Mesenchymal stem cell (in vitro differentiated cells and primary cell): ENCODE measurements at regions not wholly inside any gene's neighbourhood (a gene's known extent, or its start where the extent isn't known, plus 50 kb on each side); places are given as distances from the start of the nearest gene placed in this dataset.

ENCODE experiments used
- DNase-seq: peaks from one replicate; pipeline ENCODE4 v3.0.0-alpha.2; 2013
- H2AFZ ChIP-seq: one replicate; pipeline ENCODE4 v1.6.1; 2013; ENCODE audit warnings: low read depth, mild to moderate bottlenecking, control low read depth, inconsistent platforms, low read length, moderate library complexity
- H2AK5ac ChIP-seq: 2 replicates; pipeline ENCODE4 v1.6.1; 2013; ENCODE audit warnings: low read length, moderate library complexity, mild to moderate bottlenecking, inconsistent platforms; ENCODE audit not compliant: severe bottlenecking
- H2BK120ac ChIP-seq: one replicate; pipeline ENCODE4 v1.6.1; 2013; ENCODE audit warnings: low read depth, mild to moderate bottlenecking, inconsistent platforms, low read length, moderate library complexity
- H2BK12ac ChIP-seq, 2 experiments: one replicate each; pipeline ENCODE4 v1.6.1; 2013; ENCODE audit warnings: inconsistent platforms in 2 of 2, low read length in 2 of 2, mild to moderate bottlenecking in 2 of 2, moderate library complexity in 2 of 2, control low read depth in 1 of 2
- H2BK15ac ChIP-seq: one replicate; pipeline ENCODE4 v1.6.1; 2013; ENCODE audit warnings: mild to moderate bottlenecking, low read depth, inconsistent platforms; ENCODE audit not compliant: poor library complexity, severe bottlenecking
- H2BK5ac ChIP-seq: 2 replicates; pipeline ENCODE4 v1.6.1; 2013; ENCODE audit warnings: low read depth, mild to moderate bottlenecking, low read length, control low read depth, inconsistent platforms; ENCODE audit not compliant: poor library complexity, severe bottlenecking
- H3K14ac ChIP-seq, 2 experiments: one replicate each; pipeline ENCODE4 v1.6.1; 2013; ENCODE audit warnings: inconsistent platforms in 2 of 2, low read length in 2 of 2, control low read depth in 1 of 2, mild to moderate bottlenecking in 1 of 2, moderate library complexity in 1 of 2
- H3K18ac ChIP-seq, 2 experiments: one replicate each; pipeline ENCODE4 v1.6.1; 2013; ENCODE audit warnings: inconsistent platforms in 2 of 2, low read length in 2 of 2, control low read depth in 1 of 2, low read depth in 1 of 2, mild to moderate bottlenecking in 1 of 2
- H3K23ac ChIP-seq, 2 experiments: one replicate each; pipeline ENCODE4 v1.6.1; 2013; ENCODE audit warnings: inconsistent platforms in 2 of 2, low read length in 2 of 2, mild to moderate bottlenecking in 2 of 2, moderate library complexity in 2 of 2, control low read depth in 1 of 2
- H3K27ac ChIP-seq: 2 replicates; pipeline ENCODE4 v1.5.1; 2013; ENCODE audit warnings: mild to moderate bottlenecking, moderate library complexity, low read length, control low read depth, inconsistent platforms; ENCODE audit not compliant: poor library complexity, severe bottlenecking
- H3K27me3 ChIP-seq, 2 experiments: 2 replicates each; pipeline versions ENCODE4 v1.6.1 to v1.7.0; 2013; ENCODE audit warnings: low read length in 2 of 2, mild to moderate bottlenecking in 2 of 2, moderate library complexity in 2 of 2, control low read depth in 1 of 2, inconsistent platforms in 1 of 2; ENCODE audit not compliant: control insufficient read depth in 1 of 2, insufficient read depth in 1 of 2
- H3K36me3 ChIP-seq, 2 experiments: 2 replicates each; pipeline versions ENCODE4 v1.6.1 to v1.7.0; 2013; ENCODE audit warnings: low read length in 2 of 2, control low read depth in 1 of 2, inconsistent platforms in 1 of 2, low read depth in 1 of 2, mild to moderate bottlenecking in 1 of 2; ENCODE audit not compliant: insufficient read depth in 2 of 2, control insufficient read depth in 1 of 2
- H3K4ac ChIP-seq, 2 experiments: one replicate each; pipeline ENCODE4 v1.6.1; 2013; ENCODE audit warnings: inconsistent platforms in 2 of 2, low read length in 2 of 2, mild to moderate bottlenecking in 2 of 2, moderate library complexity in 2 of 2, control low read depth in 1 of 2, low read depth in 1 of 2
- H3K4me1 ChIP-seq: 2 replicates; pipeline ENCODE4 v1.6.1; 2013; ENCODE audit warnings: low read depth, low read length, control low read depth; ENCODE audit not compliant: control insufficient read depth, insufficient read depth
- H3K4me2 ChIP-seq: 2 replicates; pipeline ENCODE4 v1.6.1; 2013; ENCODE audit warnings: low read length, mild to moderate bottlenecking, inconsistent platforms; ENCODE audit not compliant: poor library complexity, severe bottlenecking
- H3K4me3 ChIP-seq, 2 experiments: 2 replicates each; pipeline versions ENCODE4 v1.5.1 to v1.7.0; 2013; ENCODE audit warnings: low read length in 2 of 2, mild to moderate bottlenecking in 2 of 2, control low read depth in 1 of 2, low read depth in 1 of 2; ENCODE audit not compliant: insufficient read depth in 1 of 2
- H3K79me1 ChIP-seq: replicated peaks from 2 replicates; pipeline ENCODE4 v1.6.1; 2013; ENCODE audit warnings: mild to moderate bottlenecking, control low read depth, low read length, inconsistent platforms; ENCODE audit not compliant: poor library complexity, severe bottlenecking
- H3K9ac ChIP-seq: 2 replicates; pipeline ENCODE4 v1.7.0; 2013; ENCODE audit warnings: mild to moderate bottlenecking, low read length, moderate library complexity
- H3K9me3 ChIP-seq: 2 replicates; pipeline ENCODE4 v1.7.0; 2013; ENCODE audit warnings: mild to moderate bottlenecking, low read length; ENCODE audit not compliant: control insufficient read depth
- H4K8ac ChIP-seq: one replicate; pipeline ENCODE4 v1.6.1; 2013; ENCODE audit warnings: inconsistent platforms, mild to moderate bottlenecking, low read length, moderate library complexity
- H4K91ac ChIP-seq: one replicate; pipeline ENCODE4 v1.6.1; 2013; ENCODE audit warnings: mild to moderate bottlenecking, low read length, inconsistent platforms
- WGBS: methylation state at CpG from one replicate; pipeline ENCODE4 v1.1.7; 2013; ENCODE audit warnings: mixed read lengths; 5-methylcytosine and 5-hydroxymethylcytosine counted together

DNA sequence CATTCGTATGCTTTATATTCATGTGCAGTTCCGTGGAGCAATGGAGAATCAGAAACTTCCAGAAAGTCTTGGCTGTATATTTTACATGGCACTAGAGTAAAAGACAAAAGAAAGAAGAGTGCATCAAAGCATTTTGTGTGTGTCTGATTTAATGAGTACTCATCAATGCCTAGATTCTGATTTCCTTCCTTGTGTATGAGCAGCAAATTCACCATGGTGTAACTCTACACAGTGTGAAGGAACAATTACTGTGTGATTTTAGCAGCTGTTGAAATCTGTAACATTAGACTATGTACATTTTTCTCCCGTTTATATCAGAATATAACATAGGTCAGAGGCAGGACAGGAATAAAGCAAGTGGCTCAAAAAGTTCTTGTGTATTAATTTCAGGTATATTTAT lies 102.0 kb upstream of the TSC22D2 start:
- Histone ChIP-seq H3K4ac (no peak overlapping the region), H2AK5ac (no peak overlapping the region), H3K18ac (no peak overlapping the region), H3K9ac (no peak overlapping the region), H2BK120ac (no peak overlapping the region), H2AFZ (no peak overlapping the region), H3K23ac (no peak overlapping the region), H3K4me2 (no peak overlapping the region), H4K91ac (no peak overlapping the region), H4K8ac (no peak overlapping the region), H3K4me3 (no peak overlapping the region), H3K14ac (no peak overlapping the region), H2BK12ac (no peak overlapping the region), H3K79me1 (no peaks in the 10 kb centered on the region), H2BK15ac (no peak overlapping the region), H3K27me3 (no peaks in the 10 kb centered on the region), H3K36me3 (no peaks in the 10 kb centered on the region), H2BK5ac (no peak overlapping the region), H3K9me3 (no peaks in the 10 kb centered on the region), H3K4me1 (no peaks in the 10 kb centered on the region), H3K27ac (no peak overlapping the region)
- DNase-seq = no peak
- 73% methylated on average over 2 of the region's 3 CpGs for WGBS

DNA sequence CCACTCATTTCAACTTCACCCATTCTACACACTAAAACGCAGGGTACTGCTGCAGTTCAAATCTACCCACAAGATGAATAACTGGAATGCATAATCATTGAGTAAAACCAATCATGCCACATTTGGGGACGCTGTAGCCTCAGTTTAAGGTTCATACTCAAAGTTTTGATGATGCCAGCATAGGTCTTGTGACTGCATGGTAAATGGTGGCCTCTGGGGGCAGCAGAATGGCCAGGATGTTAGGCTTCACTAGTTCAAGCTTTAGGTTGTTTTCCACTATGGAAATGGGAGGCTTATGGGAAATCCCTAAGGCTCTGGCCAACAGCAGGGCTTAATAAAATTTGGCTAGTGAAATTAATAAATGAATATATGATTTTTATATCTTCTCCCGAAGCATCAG lies 104.3 kb upstream of the TSC22D2 start:
- Histone ChIP-seq H3K4me2 (no peak overlapping the region), H3K18ac (no peak overlapping the region), H3K23ac (no peak overlapping the region), H3K9me3 (no peaks in the 10 kb centered on the region), H3K79me1 (no peaks in the 10 kb centered on the region), H2AFZ (no peak overlapping the region), H3K9ac (no peak overlapping the region), H2AK5ac (no peak overlapping the region), H3K4me1 (peaks cover 2% of the 10 kb centered on the region), H3K14ac (no peak overlapping the region), H3K4ac (no peak overlapping the region), H3K27ac (no peak overlapping the region), H3K4me3 (no peak overlapping the region), H2BK15ac (no peak overlapping the region), H4K8ac (no peak overlapping the region), H2BK120ac (no peak overlapping the region), H2BK5ac (no peak overlapping the region), H3K36me3 (no peaks in the 10 kb centered on the region), H2BK12ac (no peak overlapping the region), H4K91ac (no peak overlapping the region), H3K27me3 (no peaks in the 10 kb centered on the region)
- no peak for DNase-seq
- WGBS = 68% methylated on average over 3 of the region's 3 CpGs

DNA sequence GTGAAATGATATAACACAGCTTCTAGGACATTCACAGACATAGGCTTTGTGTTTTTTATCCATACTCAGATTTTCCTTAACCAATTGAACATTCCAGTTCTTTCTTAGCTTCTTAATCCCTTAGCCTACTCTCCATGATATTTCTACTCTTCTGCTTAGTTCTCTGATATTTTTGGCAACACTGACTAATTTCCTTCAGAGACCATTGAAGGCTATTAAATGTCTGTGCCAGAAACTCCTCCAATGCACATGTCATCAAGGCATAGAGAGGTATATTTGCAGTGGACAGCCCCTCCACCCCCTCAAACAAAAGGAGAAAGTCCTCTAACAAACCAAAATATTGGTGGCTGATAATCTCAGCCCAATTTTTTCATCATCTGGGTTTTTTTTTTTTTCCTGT lies 105.9 kb upstream of the TSC22D2 start:
- Histone ChIP-seq H3K27ac (no peak overlapping the region), H2AK5ac (no peak overlapping the region), H3K4me1 (peaks cover 2% of the 10 kb centered on the region), H2AFZ (no peak overlapping the region), H2BK15ac (no peak overlapping the region), H2BK120ac (no peak overlapping the region), H2BK12ac (no peak overlapping the region), H3K4ac (no peak overlapping the region), H3K36me3 (no peaks in the 10 kb centered on the region), H3K27me3 (no peaks in the 10 kb centered on the region), H3K4me3 (no peak overlapping the region), H3K9ac (no peak overlapping the region), H3K18ac (no peak overlapping the region), H2BK5ac (no peak overlapping the region), H3K23ac (no peak overlapping the region), H4K8ac (no peak overlapping the region), H3K79me1 (peaks cover 2% of the 10 kb centered on the region), H3K4me2 (no peak overlapping the region), H3K9me3 (no peaks in the 10 kb centered on the region), H3K14ac (no peak overlapping the region), H4K91ac (no peak overlapping the region)
- DNase-seq = peak; percentile 31

DNA sequence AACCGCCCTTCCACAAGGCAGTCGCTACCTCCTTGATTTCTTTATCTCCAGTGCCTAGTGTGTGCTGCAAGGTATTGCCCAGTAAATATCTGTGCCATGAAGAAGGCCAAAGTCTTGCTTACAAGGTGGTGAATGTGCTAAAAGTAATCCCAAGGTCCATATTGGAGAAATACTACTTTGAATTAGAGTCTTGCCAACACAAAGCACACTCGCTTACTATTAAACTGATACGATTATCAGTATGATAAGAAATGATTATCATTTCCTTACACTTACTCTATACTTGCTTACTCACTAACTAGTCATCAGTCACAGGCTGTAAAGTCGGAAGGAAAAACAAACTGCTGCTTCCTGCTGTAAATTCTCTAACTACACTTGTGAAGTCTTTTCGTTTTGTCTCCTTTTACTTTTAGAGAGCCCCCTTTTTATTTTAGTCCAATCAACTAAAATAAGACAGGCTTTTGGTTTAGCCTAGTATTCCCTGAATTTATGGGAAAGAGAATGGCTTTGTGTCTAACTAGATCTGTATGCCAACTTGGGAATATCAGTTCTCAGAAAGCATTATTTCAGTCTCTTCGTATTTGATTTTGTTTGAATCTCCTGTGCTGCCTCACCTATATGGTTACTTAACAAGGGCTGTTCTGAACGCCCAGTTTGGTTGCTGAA lies 107.1 kb upstream of the TSC22D2 start:
- H3K18ac ChIP-seq = peak overlapping the region; percentile 23 to 75
- no peak overlapping the region for H3K4me2 ChIP-seq
- H3K9me3 ChIP-seq = no peaks in the 10 kb centered on the region
- WGBS = 44% methylated on average over 7 of the region's 8 CpGs
- no peak overlapping the region for H3K14ac ChIP-seq
- peak overlapping the region; percentile 20 to 78 for H2BK12ac ChIP-seq
- H2BK15ac ChIP-seq = no peak overlapping the region
- H2AK5ac ChIP-seq = peak overlapping the region; percentile 79
- H3K36me3 ChIP-seq = no peaks in the 10 kb centered on the region
- H3K79me1 ChIP-seq = peaks cover 2% of the 10 kb centered on the region
- no peak overlapping the region for H2BK120ac ChIP-seq
- no peak overlapping the region for H4K91ac ChIP-seq
- peak overlapping the region in 1 of 2 experiments; percentile 80 for H3K4ac ChIP-seq
- H3K4me3 ChIP-seq = no peak overlapping the region
- H2BK5ac ChIP-seq = no peak overlapping the region
- peak overlapping the region; percentile 47 for H3K27ac ChIP-seq
- no peak overlapping the region for H2AFZ ChIP-seq
- H3K9ac ChIP-seq = no peak overlapping the region
- no peaks in the 10 kb centered on the region for H3K27me3 ChIP-seq
- peaks cover 2% of the 10 kb centered on the region for H3K4me1 ChIP-seq
- H3K23ac ChIP-seq = no peak overlapping the region
- DNase-seq = peak; percentile 44
- peak overlapping the region; percentile 52 for H4K8ac ChIP-seq
